BJ (cell line): ENCODE measurements at regions not wholly inside any gene's neighbourhood (a gene's known extent, or its start where the extent isn't known, plus 50 kb on each side); places are given as distances from the start of the nearest gene placed in this dataset.

Source experiments
- CTCF ChIA-PET: fragments of 350-600 bp; formaldehyde crosslinking; extraction: SDS; loops from one replicate; lab custom pipeline; 2021; ENCODE audit warnings: antibody characterized with exemption, inconsistent platforms; lab: Yijun Ruan, JAX
- POLR2A ChIA-PET: fragments of 300-600 bp; sonication (Branson Sonifier 250); formaldehyde crosslinking; extraction: SDS; loops from one replicate; lab custom pipeline; 2021; ENCODE audit warnings: antibody characterized with exemption; lab: Charles Lee
- DNase-seq: peaks from one replicate; pipeline ENCODE4 v3.0.0-alpha.2; 2011; ENCODE audit warnings: low read depth
- H3K27me3 ChIP-seq: 2 replicates; pipeline ENCODE4 v1.6.0; 2011; ENCODE audit warnings: low read length; ENCODE audit not compliant: control insufficient read depth, insufficient read depth
- H3K36me3 ChIP-seq: 2 replicates; pipeline ENCODE4 v1.5.1; 2011; ENCODE audit warnings: low read length; ENCODE audit not compliant: control insufficient read depth, insufficient read depth
- H3K4me3 ChIP-seq: 2 replicates; pipeline ENCODE4 v1.5.1; 2011; ENCODE audit warnings: low read depth, mild to moderate bottlenecking, control low read depth, low read length
- TF ChIP-seq, protein P1 (sequence below): IDR thresholded peaks from 2 replicates; pipeline ENCODE4 v1.5.1; 2011; ENCODE audit warnings: low read depth, mild to moderate bottlenecking, control low read depth, inconsistent platforms, low read length, moderate library complexity; ENCODE audit not compliant: insufficient read depth

DNA sequence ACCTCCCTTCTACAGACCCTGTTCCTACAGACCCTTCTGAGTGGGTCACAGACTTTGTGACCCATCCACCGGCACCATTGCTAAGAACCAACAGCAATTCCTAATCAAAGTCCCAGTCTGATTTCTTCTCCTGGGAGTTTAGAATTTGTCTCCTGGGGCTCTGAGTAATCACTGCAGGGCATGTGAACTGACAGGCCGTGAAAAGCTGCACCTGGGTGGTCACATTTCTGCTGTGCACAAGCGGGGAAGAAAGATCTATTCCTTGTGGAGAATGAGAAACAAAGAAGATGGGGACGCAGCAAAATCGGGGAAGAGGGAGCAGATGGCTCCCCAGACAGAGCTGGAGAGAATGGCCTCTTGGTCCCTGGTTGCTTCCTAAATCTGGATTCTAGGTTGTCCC is 151.0 kb downstream of the ARL4C start:
- POLR2A ChIA-PET, result no interaction called here
- Histone ChIP-seq H3K4me3 (no peak overlapping the region), H3K36me3 (no peaks in the 10 kb centered on the region), H3K27me3 (no peaks in the 10 kb centered on the region)
- DNase-seq, result no peak
- CTCF ChIA-PET, result no interaction called here
- TF ChIP-seq, protein P1, sequence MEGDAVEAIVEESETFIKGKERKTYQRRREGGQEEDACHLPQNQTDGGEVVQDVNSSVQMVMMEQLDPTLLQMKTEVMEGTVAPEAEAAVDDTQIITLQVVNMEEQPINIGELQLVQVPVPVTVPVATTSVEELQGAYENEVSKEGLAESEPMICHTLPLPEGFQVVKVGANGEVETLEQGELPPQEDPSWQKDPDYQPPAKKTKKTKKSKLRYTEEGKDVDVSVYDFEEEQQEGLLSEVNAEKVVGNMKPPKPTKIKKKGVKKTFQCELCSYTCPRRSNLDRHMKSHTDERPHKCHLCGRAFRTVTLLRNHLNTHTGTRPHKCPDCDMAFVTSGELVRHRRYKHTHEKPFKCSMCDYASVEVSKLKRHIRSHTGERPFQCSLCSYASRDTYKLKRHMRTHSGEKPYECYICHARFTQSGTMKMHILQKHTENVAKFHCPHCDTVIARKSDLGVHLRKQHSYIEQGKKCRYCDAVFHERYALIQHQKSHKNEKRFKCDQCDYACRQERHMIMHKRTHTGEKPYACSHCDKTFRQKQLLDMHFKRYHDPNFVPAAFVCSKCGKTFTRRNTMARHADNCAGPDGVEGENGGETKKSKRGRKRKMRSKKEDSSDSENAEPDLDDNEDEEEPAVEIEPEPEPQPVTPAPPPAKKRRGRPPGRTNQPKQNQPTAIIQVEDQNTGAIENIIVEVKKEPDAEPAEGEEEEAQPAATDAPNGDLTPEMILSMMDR, result no peak

DNA sequence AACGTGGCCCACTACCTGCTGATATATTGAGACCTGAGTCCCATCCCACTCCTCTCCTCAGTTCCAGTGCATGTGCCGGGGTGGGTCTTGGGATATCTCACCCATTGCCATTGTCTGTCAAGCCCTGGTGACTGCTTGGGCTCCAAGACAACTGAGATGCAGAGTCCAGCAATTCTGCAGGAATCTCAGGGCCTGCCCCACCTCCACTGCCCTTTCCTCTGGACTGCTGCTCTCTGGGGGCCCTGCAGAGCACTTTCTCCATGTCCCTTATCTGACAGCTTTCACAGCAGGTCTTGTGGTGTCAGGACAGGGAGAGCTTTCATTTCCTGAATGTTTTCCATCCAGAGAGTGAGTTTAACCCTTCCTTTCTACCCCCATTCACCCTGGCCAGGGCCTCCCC is 152.9 kb downstream of the ARL4C start:
- POLR2A ChIA-PET, result no interaction called here
- Histone ChIP-seq H3K4me3 (no peak overlapping the region), H3K36me3 (no peaks in the 10 kb centered on the region), H3K27me3 (no peaks in the 10 kb centered on the region)
- TF ChIP-seq, protein P1, result no peak
- DNase-seq, result no peak
- CTCF ChIA-PET, result interaction anchor here (0.6 to 0.9 kb wide), 2 partner anchors 10 to 103 kb away, joined by 3 read pairs; no protein-coding TSS in a partner anchor

DNA sequence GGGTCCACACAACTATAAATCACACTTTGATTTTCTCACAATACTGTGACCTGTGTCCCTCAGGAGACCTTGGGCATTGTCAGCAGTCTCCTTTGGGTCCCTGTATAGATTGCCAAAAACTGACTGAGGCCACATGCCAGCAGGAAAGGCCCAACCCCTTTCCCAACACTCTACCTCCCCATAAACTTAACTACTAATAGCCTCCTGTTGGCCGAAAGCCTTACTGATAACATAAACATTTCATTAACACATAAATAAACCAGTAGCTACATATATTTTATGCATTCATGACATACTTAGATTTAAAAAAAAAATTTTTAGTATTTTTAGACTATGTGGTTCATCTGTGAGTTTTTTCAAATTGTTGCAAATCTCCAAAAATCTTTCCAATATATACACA is 153.5 kb downstream of the ARL4C start:
- H3K4me3 ChIP-seq, result no peak overlapping the region
- CTCF ChIA-PET, result interaction anchor here (0.9 kb wide), 1 partner anchor 11 kb away, joined by 3 read pairs; no protein-coding TSS in a partner anchor
- POLR2A ChIA-PET, result no interaction called here
- DNase-seq, result no peak
- TF ChIP-seq, protein P1, result no peak
- H3K36me3 ChIP-seq, result no peaks in the 10 kb centered on the region
- no peaks in the 10 kb centered on the region for H3K27me3 ChIP-seq

DNA sequence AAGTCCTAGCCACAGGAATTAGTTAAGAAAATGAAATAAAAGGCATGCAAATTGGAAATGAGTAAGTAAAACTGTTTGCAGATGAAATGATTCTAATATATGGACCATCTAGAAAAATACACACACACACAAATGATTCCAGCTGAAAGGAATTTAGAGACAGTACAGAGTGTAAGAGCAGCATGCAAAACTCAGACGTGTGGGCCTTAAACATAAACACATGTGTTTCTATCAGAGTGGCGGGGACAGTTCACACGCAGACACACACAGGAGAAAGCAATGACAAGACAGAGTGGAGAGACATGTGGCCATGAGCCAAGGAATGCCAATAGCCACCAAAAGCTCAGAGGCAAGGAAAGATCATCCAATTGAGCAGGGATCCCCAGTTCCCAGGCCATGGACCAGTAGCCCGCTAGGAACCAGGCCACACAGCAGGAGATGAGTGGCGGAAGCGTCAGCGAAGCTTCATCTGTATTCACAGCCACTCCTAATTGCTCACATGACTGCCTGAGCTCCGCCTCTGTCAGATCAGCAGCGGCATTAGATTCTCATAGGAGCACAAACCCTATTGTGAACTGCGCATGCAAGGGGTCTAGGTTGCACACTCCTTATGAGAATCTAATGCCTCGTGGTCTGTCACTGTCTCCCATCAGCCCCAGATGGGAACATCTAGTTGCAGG is 155.4 kb downstream of the ARL4C start:
- no peak overlapping the region for H3K4me3 ChIP-seq
- TF ChIP-seq, protein P1, result no peak
- DNase-seq, result peak; percentile 67
- POLR2A ChIA-PET, result no interaction called here
- H3K36me3 ChIP-seq, result no peaks in the 10 kb centered on the region
- H3K27me3 ChIP-seq, result peaks cover 3% of the 10 kb centered on the region; the same call in 1 of the 2 replicates
- CTCF ChIA-PET, result interaction anchor here (0.9 to 1.4 kb wide), 2 partner anchors 33 to 206 kb away, joined by 4 read pairs; no protein-coding TSS in a partner anchor

DNA sequence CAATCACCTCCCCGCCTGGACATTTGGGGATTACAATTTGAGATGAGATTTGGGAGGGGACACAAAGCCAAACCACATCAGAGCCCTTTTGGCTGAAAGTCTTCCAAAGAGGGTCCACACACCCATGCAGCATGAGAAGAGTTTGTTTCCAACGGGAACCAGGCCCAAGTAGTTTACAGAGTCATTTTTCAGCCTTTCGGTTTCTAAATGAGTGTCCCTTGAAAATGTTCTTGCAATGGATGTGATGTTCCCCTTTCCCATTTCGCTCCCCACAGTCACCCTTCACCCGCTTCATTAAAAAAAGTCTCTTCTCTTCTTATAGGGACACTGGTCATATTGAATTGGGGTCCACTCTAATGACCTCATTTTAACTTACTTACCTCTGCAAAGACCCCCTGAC is 157.4 kb downstream of the ARL4C start:
- Histone ChIP-seq H3K36me3 (no peaks in the 10 kb centered on the region), H3K27me3 (peaks cover 3% of the 10 kb centered on the region), H3K4me3 (no peak overlapping the region)
- CTCF ChIA-PET, result no interaction called here
- POLR2A ChIA-PET, result no interaction called here
- TF ChIP-seq, protein P1, result no peak
- DNase-seq, result no peak
